ENCODE measurements at regions not wholly inside any gene's neighbourhood (a gene's known extent, or its start where the extent isn't known, plus 50 kb on each side); places are given as distances from the start of the nearest gene placed in this dataset.

DNA sequence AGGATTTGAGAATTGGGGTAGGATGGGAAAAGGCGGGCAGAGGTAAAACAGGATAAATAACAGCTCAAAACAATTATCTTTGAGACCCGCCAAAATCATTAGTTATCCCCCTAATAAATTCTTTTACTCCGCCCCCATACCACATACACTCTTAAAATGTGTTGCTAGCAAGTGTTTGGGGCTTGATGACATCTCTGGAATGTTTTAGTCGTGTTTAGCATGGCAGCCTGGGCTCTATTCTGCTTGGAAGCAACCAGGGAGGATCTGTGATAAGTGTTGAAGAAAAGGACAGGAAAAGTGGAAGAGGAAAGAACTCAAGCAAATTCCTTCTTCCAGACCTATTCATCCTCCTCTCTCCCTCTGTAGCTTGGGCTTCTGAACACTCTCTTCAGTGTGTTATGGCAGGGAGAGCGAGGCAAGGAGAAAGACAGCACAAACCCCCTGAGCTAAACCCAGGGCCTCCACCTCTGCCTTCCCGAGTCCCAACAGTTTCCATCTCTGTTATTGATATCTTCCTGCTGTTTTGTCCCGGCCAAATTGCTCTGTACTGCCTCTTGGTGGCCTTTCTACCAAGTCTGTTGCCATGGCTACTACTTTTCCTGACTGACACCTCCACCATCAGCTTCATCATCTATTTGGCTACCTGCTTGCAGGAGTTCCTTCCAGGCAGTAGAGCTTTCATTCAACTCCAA is 135.8 kb downstream of the RPL22L1 start:
- DNase-seq (ENCODE audit: extremely low read depth, low read depth, low spot score), result no peak

DNA sequence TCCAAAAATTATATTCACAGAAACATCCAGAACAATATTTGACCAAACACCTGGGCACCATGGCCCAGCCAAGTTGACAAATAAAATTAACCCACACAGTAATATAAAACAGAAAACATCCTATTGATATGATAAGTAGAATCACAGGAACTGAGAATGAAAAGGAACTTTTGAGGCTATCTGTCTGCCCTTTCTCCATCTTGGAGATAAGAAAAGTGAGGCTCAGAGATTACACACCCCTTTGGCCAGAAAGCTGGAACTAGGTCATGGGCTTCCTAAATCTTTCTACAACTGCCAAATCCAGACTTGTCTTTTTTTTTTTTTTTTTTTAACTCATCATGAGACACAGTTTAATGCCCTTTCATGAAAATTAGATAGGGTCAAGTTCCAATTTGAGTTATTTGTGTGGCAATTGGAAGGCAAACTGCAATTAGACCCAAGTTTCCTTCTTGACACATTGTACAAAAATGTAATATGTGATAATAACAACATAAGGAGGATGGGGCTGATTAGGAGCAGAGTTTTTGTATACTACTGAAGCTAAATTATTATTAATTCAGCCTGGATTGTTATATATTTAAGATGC is 137.2 kb downstream of the RPL22L1 start:
- DNase-seq (ENCODE audit: extremely low read depth, low read depth, low spot score), result no peak

DNA sequence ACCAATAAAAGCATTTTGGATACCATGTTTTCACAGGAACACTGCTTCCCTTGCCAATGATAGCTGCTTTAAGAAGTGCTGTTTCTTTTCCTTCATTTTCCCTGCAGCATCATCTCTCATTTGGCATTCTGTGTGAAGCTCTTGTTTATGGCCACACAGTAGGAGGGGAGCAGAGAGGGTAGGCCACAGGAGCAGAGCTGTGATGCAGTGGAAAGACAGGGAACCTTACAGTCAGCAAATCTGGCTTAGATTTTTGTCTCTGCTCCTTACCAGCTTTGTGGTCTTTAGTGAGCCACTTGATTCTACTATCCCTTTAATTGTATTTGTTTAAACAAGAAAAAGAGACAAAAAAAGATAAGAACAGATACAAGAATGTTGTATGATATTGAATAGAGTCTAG is 138.7 kb downstream of the RPL22L1 start:
- DNase-seq (ENCODE audit: extremely low read depth, low read depth, low spot score), result no peak

DNA sequence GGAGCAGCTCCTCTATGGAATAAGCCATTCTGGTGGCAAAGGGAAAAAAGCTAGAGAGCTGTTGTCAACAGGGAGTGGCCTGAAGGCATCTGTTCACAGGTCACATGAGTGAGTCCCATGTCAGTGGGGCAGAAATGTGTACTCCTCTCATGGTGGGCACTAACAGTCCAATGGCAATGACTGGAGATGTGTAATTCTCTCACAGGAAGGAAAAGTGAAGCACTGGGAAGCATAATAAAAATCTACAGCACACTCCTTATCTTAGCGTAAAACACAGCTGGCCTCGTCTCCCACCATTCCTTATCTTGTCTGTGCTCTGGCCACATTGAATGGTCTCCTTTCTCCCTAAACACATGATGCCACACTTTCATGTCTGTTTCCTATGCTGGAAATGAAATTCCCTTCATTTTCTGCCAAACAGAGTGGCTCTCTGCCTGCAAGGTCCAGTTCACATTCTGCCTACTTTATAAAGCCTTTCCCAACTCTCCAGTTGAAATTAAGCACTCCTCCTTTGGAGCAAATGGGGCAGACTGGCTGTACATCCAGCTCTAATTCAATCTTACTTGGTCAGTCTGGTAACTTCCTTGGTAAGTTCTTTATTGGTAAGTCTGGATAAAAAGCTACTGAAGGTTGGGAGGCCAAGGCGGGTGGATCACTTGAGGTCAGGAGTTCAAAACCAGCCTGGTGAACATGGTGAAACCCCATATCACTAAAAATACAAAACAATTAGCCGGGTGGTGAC is 139.8 kb downstream of the RPL22L1 start:
- no peak for DNase-seq (ENCODE audit: extremely low read depth, low read depth, low spot score)

DNA sequence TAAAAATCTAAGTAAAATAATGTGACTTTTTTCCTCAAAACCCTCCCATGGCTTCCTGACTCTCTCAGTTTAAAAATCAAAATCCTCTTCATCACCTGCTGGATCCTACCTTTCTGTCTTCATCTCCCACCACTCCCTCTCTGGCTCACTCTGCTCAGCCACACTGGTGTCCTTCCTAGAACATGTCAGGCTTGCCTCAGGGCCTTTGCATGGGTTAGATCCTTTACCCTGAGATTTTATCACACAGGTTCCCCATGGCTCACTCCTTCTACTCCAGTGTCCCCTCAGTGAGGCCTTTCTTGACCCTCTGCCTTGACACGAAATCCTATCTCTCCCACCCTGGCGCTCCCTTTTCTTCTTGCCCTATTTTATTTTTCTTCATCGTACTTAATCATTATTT is 141.8 kb downstream of the RPL22L1 start:
- no peak for DNase-seq (ENCODE audit: extremely low read depth, low read depth, low spot score)

DNA sequence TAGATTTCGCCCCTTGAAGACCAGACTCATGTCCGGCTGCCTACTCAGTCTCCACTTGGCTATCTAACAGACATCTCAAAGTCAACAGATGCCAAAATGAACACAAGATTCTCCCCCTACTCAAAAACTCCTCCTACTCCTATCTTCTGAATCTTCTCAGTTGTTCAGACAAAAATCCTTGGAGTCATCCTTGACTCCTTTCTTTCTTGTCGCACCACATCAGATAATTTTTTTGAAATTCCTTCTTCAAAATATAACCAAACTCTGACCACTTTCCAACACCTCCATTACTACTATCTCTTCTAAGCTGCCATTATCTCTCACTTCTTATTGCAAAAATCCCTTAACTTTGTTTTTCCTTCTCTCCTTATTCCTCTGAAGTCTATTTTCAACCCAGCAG is 141.9 kb upstream of the SLC7A14 start:
- no peak for DNase-seq (ENCODE audit: extremely low read depth, low read depth, low spot score)

DNA sequence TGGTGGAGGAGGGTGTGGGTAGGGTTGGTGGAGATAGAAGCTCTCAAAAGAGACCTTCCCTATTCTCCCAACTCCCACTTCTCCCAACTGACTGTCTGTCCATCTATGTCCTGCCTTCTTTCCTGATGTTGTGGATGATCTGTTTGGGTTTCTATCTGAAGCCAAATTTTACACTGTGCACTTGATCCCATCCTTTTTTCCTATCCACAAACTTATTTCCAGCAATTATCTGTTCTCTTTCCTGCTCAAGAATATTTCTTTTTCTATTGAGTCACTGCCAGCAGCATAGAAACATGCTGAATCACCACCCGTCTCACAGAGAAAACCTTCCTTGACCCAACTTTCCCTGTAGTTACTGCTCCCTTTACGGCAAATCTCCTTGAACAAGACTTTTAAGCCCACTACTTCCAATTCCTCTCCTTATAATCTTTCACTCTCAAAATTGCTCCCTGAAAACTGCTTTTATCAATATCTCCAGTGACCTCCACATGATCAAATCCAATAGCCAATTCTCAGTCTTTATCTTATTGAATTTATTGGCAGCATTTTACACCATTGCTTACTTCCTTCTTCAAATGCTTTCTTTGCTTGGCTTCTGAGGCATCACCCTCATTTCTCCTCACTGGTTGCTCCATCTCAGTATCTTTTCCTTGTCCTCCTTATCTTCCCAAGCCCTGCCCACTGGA is 141.2 kb upstream of the SLC7A14 start:
- no peak for DNase-seq (ENCODE audit: extremely low read depth, low read depth, low spot score)

DNA sequence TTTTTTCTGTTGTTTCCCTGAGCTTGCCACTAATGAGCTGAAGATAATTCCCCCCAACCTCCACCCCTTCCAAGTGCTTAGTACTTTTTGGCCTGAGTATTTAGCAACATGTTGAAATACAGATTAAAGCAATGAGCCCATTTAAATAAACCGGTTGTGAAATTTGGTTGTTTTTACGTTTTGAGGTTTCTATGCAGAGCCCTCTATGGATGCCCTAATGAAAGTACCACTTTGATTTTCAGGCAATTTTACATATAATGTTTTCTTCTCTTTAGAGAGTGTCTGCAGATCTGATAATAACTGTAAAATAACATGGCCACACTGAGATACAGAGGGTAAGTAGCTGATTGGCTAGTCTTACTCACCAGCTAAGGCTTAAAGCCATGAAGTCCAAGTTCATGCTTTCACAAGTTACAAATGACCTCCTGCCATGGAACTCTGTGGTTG is 139.4 kb upstream of the SLC7A14 start:
- no peak for DNase-seq (ENCODE audit: extremely low read depth, low read depth, low spot score)

DNA sequence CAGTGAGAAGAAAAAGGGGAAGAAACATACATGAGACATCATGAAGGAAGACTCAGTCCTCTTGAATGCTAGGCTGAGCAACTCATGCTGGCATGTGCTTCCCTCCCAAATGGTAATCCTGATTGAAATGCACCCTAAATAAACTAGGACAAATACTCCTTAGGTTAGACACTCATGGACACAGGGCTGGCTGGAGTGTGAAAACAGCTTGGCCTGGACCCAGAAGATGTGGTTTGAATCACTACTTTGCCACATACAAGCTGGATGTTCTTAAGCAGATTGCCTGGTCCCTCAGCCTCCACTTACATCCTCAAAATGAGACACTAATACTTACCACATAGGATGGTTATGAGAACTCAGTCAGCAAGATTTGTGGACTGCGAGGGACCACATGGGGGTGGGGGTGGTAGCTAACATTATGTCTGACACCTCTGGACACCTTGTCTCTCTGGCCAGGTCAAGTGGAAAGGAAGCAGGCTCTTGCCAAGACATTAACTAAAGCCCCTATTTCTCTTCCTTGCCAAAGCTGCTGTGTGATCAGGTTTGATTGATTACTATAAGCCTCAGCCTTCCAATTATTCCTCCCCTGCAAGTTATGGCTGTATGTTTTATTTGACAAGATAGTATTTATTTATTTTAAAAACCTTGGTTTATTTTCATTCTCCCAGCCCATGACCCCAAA is 138.9 kb upstream of the SLC7A14 start:
- DNase-seq (ENCODE audit: extremely low read depth, low read depth, low spot score), result no peak

DNA sequence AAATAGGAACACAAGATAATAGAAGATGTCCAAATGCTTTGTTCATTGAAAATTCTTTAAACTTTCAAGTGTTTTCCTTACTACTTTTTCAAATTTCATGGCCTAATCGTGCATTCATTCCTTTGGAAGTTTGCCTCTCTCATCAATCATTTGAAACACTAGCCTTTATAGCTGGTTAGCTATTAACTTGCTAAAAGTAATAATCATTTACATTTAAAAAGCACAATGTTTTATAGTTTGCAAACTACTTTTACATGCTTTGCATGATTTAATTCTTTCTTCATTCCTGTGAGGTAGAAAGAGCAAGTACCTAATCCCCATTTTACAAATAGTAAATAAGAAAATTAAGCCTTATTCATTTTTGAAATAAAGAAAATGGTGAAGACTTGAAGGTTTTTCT is 137.4 kb upstream of the SLC7A14 start:
- DNase-seq (ENCODE audit: extremely low read depth, low read depth, low spot score), result no peak

DNA sequence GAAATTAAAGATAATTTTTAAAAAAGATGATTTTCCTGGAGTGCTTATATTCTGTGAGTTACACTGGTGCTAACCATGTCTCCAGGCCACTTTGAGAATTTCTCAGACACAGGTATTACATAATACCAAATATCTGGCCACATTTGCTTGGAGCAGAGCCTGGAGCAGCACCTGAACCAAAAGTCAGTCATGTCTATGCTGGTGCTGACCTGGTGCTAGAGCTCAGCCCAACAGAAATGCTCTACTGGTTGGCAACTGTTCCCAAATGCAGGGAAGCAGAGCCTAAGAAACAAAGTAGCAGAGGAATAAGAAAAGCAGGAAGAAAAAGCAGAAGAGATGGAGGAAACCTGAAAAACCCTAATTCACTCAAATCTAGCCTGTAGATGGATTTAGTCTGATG is 135.7 kb upstream of the SLC7A14 start:
- no peak for DNase-seq (ENCODE audit: extremely low read depth, low read depth, low spot score)

DNA sequence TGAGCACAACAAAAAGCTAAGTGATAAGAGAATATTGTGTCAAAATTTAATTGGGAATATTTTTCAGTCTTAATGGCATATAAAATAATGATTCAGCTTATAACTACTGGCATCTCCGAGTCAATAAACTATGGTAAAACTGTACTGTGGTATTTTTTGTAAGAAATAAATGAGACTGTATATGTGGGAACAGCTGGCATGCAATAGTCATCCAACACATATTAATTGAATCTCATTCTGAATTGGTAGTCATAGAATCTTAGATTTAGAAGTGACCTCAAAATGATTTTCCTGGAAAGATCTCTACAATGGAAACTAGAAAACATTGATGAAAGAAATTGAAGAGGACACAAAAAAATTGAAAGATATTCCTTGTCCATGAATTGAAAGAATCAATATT is 133.4 kb upstream of the SLC7A14 start:
- no peak for DNase-seq (ENCODE audit: extremely low read depth, low read depth, low spot score)

DNA sequence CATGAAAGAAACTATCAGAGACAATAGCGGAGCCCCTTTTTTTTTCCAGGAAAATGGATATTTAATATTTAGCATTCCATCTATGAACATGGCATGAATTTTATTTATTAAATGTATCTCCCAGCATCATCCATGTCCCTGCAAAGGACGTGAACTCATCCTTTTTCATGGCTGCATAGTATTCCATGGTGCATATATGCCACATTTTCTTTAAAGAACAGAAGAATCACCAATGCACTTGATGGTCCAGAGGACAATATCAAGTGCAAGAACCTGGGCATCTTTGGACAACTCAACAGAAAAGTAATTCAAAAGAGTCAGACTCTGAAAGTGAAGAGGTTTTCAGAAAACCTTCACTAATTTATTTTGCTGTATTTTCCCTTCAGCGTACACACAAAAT is 133.0 kb upstream of the SLC7A14 start:
- DNase-seq (ENCODE audit: extremely low read depth, low read depth, low spot score), result no peak

DNA sequence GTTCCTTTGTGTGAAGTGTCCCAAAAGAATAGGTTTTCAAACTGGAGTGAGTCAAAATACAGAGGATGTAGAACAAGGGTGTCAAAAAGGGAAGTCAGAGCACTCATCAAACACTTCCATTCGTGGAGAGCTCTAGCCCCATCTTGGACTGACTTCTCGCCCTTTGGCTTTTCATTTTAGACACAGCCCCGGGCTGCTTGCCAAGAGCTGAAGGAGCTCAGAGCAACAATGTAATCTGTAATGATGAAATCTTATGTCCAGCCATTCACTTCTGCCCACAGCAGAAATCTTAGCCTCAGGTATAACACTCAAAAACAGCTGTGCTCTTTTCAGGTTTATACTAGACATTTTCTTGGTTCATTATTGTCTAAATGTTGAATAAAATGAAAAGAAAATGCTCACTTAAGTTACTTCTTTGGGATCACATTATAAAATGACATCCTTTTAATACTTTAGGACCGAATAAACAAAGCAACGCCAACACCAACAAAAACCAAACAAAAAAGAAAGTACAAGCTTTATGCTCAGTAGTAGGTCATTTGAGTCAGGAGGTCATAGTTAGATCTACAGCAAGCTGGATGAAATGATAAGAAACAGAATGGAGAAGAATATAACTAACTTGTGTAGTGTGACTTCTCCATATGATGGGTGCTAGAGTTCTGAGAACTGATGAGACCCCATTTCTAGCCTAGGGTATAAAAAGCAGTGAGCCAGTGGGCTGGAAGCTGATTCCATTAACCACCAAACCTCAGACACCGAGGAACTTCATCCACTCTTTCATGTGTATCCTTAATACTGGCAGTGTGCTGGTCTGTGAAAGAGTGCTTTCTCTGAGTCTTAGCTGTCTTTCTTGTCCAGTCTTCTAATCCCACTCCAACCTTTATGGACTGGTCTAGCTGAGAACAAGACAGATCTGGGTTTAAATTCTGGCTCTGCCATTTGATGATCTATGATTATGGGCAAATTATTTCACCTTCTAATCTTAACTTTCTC is 131.8 kb upstream of the SLC7A14 start:
- no peak for DNase-seq (ENCODE audit: extremely low read depth, low read depth, low spot score)

DNA sequence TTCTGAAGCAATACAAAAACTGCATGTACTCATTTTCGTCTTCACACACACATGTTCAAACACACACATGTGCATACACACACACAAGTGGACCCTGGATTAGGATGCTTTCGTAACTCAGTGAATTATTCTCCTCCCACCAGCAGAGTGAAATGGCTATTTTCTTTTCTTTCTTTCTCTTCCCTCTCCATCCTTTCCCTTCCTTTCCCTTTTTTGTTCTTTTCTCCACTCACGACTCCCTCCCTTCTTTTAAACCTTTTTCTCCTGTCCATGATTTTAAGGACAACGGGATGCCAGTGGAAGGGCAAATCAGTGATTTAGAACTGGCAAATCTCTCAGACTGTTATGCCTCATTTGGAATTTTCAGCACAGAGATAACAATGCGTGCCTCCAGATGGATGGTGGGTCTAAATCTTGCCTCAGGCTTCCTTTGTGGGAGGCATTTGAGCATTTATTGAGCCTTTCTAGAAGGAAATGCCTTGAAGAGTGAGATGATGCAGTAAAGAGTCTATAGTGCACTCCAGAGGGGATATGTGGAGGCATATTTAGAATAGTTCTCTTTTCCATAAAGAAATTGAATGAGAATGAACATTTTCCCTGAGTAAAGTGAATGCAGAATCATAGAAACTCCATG is 130.4 kb upstream of the SLC7A14 start:
- DNase-seq (ENCODE audit: extremely low read depth, low read depth, low spot score), result no peak

DNA sequence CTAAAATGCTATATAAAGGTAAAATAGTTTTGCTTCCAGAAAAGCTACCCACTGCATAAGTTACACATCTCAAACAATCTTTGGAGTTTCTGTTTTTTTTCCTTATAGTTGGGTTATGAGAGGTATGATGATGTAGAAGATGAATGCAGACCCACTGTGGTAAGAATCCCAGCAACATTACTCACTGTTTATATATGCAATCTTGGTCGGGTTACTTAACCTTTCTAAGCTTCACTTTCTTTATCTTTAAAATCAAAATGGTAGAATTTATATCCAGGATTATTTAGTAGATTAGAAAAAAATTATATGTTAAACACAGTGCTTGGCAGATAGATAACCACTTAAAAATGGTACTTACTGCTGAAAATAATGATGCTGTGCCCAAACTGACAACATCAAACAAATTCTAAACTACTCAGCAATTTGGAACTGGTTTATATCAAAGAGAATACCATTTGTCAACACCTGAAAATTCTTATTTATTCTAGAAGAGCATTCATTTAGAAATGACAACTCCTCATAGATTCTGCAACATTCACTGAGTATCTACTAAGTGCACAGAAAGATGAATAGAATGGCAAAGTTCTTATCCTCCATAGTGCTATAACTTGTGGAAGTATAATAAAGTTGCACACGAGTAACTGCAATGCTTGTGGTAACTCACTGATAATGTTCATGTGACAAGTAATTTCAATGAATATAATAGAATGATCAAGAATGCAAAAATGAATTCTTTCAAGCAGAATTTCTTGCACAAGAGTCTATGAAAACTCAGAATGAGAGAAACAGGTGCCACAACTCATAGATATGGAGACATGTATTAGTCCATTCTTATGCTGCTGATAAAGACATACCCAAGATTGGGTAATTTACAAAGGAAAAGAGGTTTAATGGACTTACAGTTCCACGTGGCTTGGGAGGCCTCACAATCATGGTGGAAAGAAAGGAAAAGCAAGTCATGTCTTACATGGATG is 129.0 kb upstream of the SLC7A14 start:
- DNase-seq (ENCODE audit: extremely low read depth, low read depth, low spot score), result no peak

DNA sequence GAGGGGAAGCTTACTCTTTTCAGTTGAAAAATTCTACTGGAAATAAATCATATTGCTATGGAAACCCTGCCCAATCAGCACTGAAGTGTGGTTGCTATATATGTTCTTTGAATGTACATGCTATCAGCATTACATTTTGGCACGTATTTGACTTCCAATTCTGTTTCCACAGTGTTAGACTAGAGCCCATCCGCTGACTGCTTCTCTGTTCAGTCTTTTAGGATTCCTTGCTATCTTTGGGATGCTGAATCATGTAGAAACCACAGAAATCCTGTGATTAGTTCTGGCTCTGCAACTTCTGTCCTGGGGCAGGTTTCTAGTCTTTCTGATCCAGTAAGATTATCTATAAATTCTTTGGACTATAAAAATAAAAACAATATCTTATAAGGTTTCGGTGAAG is 128.2 kb upstream of the SLC7A14 start:
- no peak for DNase-seq (ENCODE audit: extremely low read depth, low read depth, low spot score)

DNA sequence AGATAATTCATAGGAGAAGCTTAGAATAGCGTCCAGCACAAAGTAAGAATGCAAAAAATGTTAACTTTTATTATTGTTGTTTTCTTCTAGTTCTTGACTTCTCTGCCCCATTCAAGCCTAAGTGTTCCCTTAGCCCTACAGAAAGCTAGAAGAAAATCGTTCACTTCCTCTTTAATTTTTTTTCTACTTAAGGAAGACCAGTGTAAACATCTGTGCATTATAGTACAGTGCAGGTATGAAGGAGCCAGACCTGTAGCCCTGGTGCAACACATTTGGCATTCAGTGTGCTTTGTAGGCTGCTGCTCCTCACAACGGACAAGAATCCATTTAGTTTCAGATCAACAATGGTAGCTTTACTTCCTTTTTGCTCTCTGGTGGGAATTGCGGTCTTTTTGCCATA is 127.8 kb upstream of the SLC7A14 start:
- no peak for DNase-seq (ENCODE audit: extremely low read depth, low read depth, low spot score)

Measured in glomerular endothelial cell (primary cell).